ENCODE measurements at regions not wholly inside any gene's neighbourhood (a gene's known extent, or its start where the extent isn't known, plus 50 kb on each side); places are given as distances from the start of the nearest gene placed in this dataset.

DNA sequence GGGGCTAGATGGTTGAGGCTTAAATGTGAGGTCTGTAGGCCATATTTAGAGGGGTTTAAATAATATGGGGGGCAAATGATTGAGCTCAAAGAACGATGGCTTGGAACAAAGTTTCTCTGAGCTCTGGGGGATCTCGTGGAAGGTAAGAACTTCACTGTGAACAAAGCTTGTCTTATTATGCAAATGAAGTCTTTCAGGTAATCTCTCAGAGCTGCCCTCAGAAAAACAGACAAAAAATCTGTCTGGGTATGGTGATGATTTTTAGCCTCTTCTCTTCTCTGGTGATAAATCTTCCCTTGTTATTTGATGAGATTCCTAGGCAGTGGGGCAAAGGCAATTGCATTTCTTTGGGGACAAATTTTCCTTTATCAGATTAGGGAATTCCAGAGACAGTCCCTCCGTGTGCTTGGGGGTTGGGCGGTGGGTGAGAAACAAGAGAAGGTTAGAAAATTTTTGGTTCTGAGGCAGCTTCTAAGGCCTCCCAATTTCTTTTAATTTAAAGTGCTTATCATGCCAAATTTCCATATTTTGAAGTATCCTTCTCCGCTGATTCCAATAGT is 760.4 kb downstream of the TSN start:
- H2AFZ ChIP-seq (ENCODE audit: insufficient read depth, low read depth, low read length, poor library complexity, severe bottlenecking) = no peak overlapping the region
- H3K4me2 ChIP-seq (replicated peaks; ENCODE audit: extremely low read depth, low read length, poor library complexity, severe bottlenecking) = no peak overlapping the region
- H3K4me1 ChIP-seq (ENCODE audit: control insufficient read depth in 1 of 2, insufficient read depth in 2 of 2, low read length in 2 of 2) = no peaks in the 10 kb centered on the region
- no peak for TF ChIP-seq CTCF (IDR thresholded peaks at IDR 0.05)
- H3K4me3 ChIP-seq (replicated peaks in 1 of 3; ENCODE audit: low read depth in 2 of 3, low read length in 3 of 3) = no peak overlapping the region
- H3K9me3 ChIP-seq (replicated peaks in 1 of 2; ENCODE audit: control insufficient read depth in 1 of 2, insufficient read depth in 1 of 2, low read length in 2 of 2) = no peaks in the 10 kb centered on the region
- WGBS (ENCODE audit: insufficient coverage) = 60% methylated on average over 1 of the region's 5 CpGs
- intact Hi-C loops (cut with micrococcal nuclease) = no loop called here
- H3K9me3 Mint-ChIP-seq = peaks cover 0 to 7% (median 4%) of the 10 kb centered on the region in 7 donors
- no peak overlapping the region for H3K27ac Mint-ChIP-seq
- DNase-seq = no peak
- H3K4me3 Mint-ChIP-seq = no peak overlapping the region
- peaks cover 0 to 2% (median 0%) of the 10 kb centered on the region in 3 donors for H3K27me3 Mint-ChIP-seq (ENCODE audit: low read depth in 3 of 3)
- H3K9ac ChIP-seq (ENCODE audit: insufficient read depth, low read length, poor library complexity, severe bottlenecking) = no peak overlapping the region
- no peaks in the 10 kb centered on the region for H3K4me1 Mint-ChIP-seq
- H3K27me3 ChIP-seq (ENCODE audit: control insufficient read depth in 2 of 2, insufficient read depth in 2 of 2, low read length in 2 of 2) = no peaks in the 10 kb centered on the region
- H3K79me2 ChIP-seq (ENCODE audit: insufficient read depth, low read length) = no peaks in the 10 kb centered on the region
- no peaks in the 10 kb centered on the region for H4K20me1 ChIP-seq (ENCODE audit: insufficient read depth, low read length)
- no peak overlapping the region for H3K27ac ChIP-seq (ENCODE audit: low read depth in 1 of 2, low read length in 2 of 2)
- H3K36me3 ChIP-seq (replicated peaks in 1 of 2; ENCODE audit: control insufficient read depth in 1 of 2, insufficient read depth in 2 of 2, low read length in 2 of 2) = no peaks in the 10 kb centered on the region
- no peaks in the 10 kb centered on the region for H3K36me3 Mint-ChIP-seq

DNA sequence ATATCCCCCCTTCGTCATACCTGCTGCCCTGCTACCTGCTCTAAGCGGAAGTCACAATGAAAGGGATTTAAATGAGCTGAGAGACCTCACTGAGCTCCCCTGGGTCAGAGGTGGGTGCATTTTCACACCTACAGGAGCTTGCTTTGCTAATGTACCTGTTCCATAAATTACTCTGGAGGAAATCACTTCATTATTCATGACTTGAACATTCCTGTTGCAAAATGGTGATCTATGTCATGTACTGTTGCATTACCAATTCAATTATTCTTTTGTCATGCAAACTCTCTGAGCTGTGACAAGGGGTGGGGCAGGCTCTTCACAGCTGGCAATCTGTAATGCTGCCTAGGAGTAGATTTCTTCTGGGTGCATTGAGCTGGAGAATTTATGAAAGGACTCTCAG is 761.3 kb downstream of the TSN start:
- no peak overlapping the region for H3K4me3 Mint-ChIP-seq
- no CpG with 5 or more reads among the region's 2 CpGs for WGBS (ENCODE audit: insufficient coverage)
- Histone ChIP-seq H3K4me2 (replicated peaks; ENCODE audit: extremely low read depth, low read length, poor library complexity, severe bottlenecking) (no peak overlapping the region), H3K4me3 (replicated peaks in 1 of 3; ENCODE audit: low read depth in 2 of 3, low read length in 3 of 3) (no peak overlapping the region), H3K27me3 (ENCODE audit: control insufficient read depth in 2 of 2, insufficient read depth in 2 of 2, low read length in 2 of 2) (no peaks in the 10 kb centered on the region), H3K4me1 (ENCODE audit: control insufficient read depth in 1 of 2, insufficient read depth in 2 of 2, low read length in 2 of 2) (no peaks in the 10 kb centered on the region), H4K20me1 (ENCODE audit: insufficient read depth, low read length) (no peaks in the 10 kb centered on the region), H3K9ac (ENCODE audit: insufficient read depth, low read length, poor library complexity, severe bottlenecking) (no peak overlapping the region), H3K79me2 (ENCODE audit: insufficient read depth, low read length) (no peaks in the 10 kb centered on the region), H3K36me3 (replicated peaks in 1 of 2; ENCODE audit: control insufficient read depth in 1 of 2, insufficient read depth in 2 of 2, low read length in 2 of 2) (no peaks in the 10 kb centered on the region), H3K27ac (ENCODE audit: low read depth in 1 of 2, low read length in 2 of 2) (no peak overlapping the region), H3K9me3 (replicated peaks in 1 of 2; ENCODE audit: control insufficient read depth in 1 of 2, insufficient read depth in 1 of 2, low read length in 2 of 2) (no peaks in the 10 kb centered on the region), H2AFZ (ENCODE audit: insufficient read depth, low read depth, low read length, poor library complexity, severe bottlenecking) (no peak overlapping the region)
- H3K27me3 Mint-ChIP-seq (ENCODE audit: low read depth in 3 of 3) = peaks cover 0 to 3% (median 0%) of the 10 kb centered on the region in 3 donors
- no peaks in the 10 kb centered on the region for H3K4me1 Mint-ChIP-seq
- no peak for TF ChIP-seq CTCF (IDR thresholded peaks at IDR 0.05)
- DNase-seq = no peak
- H3K9me3 Mint-ChIP-seq = peaks cover 0 to 7% (median 4%) of the 10 kb centered on the region in 7 donors
- H3K36me3 Mint-ChIP-seq = no peaks in the 10 kb centered on the region
- intact Hi-C loops (cut with micrococcal nuclease) = no loop called here
- H3K27ac Mint-ChIP-seq = no peak overlapping the region
